ENCODE measurements at regions not wholly inside any gene's neighbourhood (a gene's known extent, or its start where the extent isn't known, plus 50 kb on each side); places are given as distances from the start of the nearest gene placed in this dataset.

DNA sequence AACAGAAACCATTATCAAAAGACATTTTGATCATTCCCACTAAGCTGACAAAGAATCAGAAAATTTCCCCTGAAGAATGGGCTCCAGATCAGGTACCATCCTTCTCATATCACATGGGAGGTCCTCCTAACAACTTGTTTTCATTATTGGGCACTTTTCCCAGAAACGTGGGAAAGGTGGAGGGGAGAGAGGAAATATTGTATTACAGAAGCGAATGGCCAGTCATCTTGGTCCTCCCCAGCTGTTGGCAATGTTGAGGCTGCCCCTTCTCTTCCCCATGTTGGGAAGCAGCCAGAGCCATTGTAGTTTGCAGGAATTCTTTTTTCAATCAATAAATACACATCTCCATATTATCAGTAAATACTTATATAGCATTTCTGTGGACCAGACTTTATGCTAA lies 126.2 kb upstream of the ZNF608 start (continued):
- TF ChIP-seq GLI4 (CRISPR knock-in tag; IDR thresholded peaks at IDR 0.05; ENCODE audit: borderline replicate concordance) (no peak), MEF2D (CRISPR knock-in tag; IDR thresholded peaks at IDR 0.05) (no peak), ETV6 (CRISPR knock-in tag; conservative IDR thresholded peaks at IDR 0.05) (no peak), TBX2 (CRISPR knock-in tag; IDR thresholded peaks at IDR 0.05; ENCODE audit: borderline replicate concordance) (no peak), IKZF1 (IDR thresholded peaks at IDR 0.05) (no peak), KDM5A (IDR thresholded peaks at IDR 0.05; ENCODE audit: borderline replicate concordance, low read length) (no peak), XRCC5 (optimal IDR thresholded peaks at IDR 0.05; ENCODE audit: low read length) (no peak)
- TF ChIP-seq, protein P1, sequence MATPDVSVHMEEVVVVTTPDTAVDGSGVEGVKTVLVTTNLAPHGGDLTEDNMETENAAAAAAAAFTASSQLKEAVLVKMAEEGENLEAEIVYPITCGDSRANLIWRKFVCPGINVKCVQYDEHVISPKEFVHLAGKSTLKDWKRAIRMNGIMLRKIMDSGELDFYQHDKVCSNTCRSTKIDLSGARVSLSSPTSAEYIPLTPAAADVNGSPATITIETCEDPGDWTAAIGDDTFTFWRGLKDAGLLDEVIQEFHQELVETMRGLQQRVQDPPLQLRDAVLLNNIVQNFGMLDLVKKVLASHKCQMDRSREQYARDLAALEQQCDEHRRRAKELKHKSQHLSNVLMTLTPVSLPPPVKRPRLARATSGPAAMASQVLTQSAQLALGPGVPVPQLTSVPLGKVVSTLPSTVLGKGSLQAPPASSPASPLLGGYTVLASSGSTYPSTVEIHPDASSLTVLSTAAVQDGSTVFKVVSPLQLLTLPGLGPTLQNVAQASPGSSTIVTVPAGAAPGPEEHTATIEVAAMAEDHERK (CRISPR knock-in tag; IDR thresholded peaks at IDR 0.05; ENCODE audit: low read depth) = no peak
- TF ChIP-seq, protein P2, sequence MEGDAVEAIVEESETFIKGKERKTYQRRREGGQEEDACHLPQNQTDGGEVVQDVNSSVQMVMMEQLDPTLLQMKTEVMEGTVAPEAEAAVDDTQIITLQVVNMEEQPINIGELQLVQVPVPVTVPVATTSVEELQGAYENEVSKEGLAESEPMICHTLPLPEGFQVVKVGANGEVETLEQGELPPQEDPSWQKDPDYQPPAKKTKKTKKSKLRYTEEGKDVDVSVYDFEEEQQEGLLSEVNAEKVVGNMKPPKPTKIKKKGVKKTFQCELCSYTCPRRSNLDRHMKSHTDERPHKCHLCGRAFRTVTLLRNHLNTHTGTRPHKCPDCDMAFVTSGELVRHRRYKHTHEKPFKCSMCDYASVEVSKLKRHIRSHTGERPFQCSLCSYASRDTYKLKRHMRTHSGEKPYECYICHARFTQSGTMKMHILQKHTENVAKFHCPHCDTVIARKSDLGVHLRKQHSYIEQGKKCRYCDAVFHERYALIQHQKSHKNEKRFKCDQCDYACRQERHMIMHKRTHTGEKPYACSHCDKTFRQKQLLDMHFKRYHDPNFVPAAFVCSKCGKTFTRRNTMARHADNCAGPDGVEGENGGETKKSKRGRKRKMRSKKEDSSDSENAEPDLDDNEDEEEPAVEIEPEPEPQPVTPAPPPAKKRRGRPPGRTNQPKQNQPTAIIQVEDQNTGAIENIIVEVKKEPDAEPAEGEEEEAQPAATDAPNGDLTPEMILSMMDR (CRISPR knock-in tag; IDR thresholded peaks at IDR 0.05) = no peak
- TF ChIP-seq, protein P3, sequence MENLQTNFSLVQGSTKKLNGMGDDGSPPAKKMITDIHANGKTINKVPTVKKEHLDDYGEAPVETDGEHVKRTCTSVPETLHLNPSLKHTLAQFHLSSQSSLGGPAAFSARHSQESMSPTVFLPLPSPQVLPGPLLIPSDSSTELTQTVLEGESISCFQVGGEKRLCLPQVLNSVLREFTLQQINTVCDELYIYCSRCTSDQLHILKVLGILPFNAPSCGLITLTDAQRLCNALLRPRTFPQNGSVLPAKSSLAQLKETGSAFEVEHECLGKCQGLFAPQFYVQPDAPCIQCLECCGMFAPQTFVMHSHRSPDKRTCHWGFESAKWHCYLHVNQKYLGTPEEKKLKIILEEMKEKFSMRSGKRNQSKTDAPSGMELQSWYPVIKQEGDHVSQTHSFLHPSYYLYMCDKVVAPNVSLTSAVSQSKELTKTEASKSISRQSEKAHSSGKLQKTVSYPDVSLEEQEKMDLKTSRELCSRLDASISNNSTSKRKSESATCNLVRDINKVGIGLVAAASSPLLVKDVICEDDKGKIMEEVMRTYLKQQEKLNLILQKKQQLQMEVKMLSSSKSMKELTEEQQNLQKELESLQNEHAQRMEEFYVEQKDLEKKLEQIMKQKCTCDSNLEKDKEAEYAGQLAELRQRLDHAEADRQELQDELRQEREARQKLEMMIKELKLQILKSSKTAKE (CRISPR knock-in tag; IDR thresholded peaks at IDR 0.05; ENCODE audit: borderline replicate concordance) = no peak
- TF ChIP-seq, protein P4, sequence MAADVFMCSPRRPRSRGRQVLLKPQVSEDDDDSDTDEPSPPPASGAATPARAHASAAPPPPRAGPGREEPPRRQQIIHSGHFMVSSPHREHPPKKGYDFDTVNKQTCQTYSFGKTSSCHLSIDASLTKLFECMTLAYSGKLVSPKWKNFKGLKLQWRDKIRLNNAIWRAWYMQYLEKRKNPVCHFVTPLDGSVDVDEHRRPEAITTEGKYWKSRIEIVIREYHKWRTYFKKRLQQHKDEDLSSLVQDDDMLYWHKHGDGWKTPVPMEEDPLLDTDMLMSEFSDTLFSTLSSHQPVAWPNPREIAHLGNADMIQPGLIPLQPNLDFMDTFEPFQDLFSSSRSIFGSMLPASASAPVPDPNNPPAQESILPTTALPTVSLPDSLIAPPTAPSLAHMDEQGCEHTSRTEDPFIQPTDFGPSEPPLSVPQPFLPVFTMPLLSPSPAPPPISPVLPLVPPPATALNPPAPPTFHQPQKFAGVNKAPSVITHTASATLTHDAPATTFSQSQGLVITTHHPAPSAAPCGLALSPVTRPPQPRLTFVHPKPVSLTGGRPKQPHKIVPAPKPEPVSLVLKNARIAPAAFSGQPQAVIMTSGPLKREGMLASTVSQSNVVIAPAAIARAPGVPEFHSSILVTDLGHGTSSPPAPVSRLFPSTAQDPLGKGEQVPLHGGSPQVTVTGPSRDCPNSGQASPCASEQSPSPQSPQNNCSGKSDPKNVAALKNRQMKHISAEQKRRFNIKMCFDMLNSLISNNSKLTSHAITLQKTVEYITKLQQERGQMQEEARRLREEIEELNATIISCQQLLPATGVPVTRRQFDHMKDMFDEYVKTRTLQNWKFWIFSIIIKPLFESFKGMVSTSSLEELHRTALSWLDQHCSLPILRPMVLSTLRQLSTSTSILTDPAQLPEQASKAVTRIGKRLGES (CRISPR knock-in tag; IDR thresholded peaks at IDR 0.05; ENCODE audit: borderline replicate concordance) = no peak
- TF ChIP-seq, protein P5, sequence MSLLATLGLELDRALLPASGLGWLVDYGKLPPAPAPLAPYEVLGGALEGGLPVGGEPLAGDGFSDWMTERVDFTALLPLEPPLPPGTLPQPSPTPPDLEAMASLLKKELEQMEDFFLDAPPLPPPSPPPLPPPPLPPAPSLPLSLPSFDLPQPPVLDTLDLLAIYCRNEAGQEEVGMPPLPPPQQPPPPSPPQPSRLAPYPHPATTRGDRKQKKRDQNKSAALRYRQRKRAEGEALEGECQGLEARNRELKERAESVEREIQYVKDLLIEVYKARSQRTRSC (CRISPR knock-in tag; IDR thresholded peaks at IDR 0.05; ENCODE audit: low read depth) = no peak

Data from HepG2 (cell line).